CD4-positive, alpha-beta T cell treated with Interleukin-6 at 100 ng/mL for 8 hours (primary cell): ENCODE measurements at regions not wholly inside any gene's neighbourhood (a gene's known extent, or its start where the extent isn't known, plus 50 kb on each side); places are given as distances from the start of the nearest gene placed in this dataset.

Source experiments
- DNase-seq: peaks from one replicate; pipeline ENCODE4 v3.0.0-alpha.2; 2020; ENCODE audit warnings: mixed read lengths, low spot score

GRCh38 chr13:39970177-39970846, 314.9 kb downstream of the COG6 start:
- no peak for DNase-seq

DNA sequence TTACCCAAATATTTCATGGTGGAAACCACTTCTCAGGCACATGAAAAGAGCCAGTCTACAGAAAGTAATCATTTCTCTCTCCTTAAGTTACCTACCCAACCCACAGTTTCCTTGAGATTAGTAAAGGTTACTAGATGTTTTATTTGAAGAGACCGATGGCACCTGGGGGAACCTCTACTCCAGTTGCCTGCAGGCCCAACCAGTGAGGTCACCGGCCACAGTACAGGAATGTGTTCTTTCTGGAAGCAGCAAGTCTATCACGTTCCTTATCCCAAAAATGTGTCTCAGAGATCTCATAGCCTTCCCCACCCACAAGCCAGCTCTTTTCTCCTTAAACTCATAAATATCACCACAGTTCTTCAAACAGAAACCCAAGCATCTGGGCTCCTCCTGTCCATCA, 316.1 kb downstream of the COG6 start:
- no peak for DNase-seq

DNA sequence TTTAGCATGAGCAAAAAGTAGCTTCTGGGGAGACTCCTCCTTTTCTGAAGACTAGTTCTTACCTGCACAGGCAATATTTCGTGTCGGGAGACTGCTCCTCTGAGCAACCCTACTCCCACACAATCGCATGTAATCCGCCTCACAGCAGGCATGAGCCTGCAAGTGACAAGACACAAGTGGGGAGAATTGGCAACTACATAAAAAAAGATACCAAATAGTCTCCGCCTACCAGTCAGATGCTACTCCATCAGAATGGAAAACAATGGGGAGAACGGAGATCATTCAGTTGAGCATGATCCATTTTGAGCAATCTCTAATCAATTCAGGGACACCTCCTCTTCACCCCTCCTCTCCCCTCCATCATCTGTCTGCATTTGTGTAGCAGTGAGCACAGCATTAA, 321.0 kb downstream of the COG6 start:
- DNase-seq, result no peak

DNA sequence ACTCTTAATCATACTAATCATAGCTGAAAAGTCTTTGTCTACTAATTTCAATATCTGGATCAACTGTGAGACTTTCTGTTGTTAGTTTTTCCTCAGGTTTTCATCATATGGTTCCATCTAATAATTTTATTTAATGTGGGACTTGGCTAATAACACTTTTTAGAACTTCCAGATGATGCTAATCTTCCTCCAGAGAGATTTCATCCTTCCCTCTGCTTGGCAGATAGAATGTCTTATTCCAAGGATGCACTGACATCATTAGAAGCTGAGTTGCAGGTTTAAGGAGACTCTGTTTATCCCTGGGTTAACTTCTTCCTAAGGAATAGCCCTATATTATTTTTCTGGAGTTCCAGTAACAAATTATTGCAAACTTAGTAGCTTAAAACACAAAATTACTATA, 325.6 kb downstream of the COG6 start:
- DNase-seq, result no peak

DNA sequence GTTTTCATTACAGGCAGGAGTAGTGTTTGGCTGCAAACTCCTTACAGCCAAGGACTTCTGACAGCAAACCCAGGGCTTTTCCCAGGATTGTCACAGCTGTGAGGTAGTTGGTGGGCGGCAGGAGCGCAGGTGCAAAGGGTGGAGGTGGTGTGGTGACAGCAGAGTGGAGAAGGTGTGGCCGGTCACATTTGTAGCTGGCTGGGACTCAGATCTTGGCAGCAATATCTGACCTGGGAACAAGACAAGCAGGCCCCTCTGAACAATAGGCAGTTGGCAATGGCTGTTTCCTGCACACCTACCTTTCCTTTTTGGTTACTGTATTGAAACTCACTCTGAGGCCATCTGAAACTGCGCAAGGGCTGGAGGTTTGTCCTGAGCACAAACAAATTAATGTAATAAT, 327.3 kb downstream of the COG6 start:
- no peak for DNase-seq

- no peak for DNase-seq
These were observed 329.6 kb downstream of the COG6 start for GRCh38 chr13:39985071-39985470.

DNA sequence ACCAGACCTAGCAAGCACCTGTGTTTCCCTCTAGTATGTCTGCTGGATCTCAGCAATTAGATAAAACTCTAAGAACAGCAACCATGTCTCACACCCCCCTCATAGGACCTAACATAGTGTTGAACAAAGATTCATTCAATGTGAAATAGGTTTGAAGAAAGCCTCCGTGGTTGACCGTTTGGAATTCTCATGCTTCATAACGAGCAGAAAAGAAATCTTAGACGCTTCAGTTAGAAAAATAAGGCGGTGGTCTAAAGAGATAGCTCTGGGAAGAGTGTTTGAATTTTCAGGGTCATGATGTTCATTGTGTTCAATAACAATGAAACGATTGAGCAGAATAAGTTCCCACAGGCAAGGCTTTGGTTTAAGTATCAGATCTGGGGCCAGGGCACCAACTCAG, 332.9 kb downstream of the COG6 start:
- no peak for DNase-seq

GRCh38 chr13:39998166-39998565, 342.7 kb downstream of the COG6 start:
- peak; percentile 38 for DNase-seq

DNA sequence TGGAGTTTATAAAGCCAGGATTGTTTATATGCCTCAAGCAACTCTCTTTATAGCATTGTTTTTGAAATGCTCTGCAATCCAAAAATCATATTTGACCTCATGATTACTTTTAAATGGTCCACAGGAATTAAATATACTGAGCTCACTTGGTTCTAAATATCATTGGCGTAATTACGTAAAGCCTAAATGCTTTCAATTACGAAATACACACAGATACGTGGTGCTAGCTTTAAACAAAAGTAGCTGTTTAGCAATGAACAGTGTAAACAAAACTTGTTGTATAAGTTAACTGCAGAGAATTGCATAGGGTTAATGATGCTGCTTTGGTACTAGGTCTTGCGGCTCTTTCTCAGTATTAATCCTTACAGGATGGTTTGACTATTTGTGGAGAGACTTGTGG, 346.6 kb downstream of the COG6 start:
- no peak for DNase-seq

- DNase-seq, result no peak
These were observed 358.1 kb downstream of the COG6 start for GRCh38 chr13:40013554-40013953.

GRCh38 chr13:40016953-40017660, 361.6 kb downstream of the COG6 start:
- no peak for DNase-seq

- no peak for DNase-seq
These were observed 362.3 kb downstream of the COG6 start for GRCh38 chr13:40017662-40018262.

DNA sequence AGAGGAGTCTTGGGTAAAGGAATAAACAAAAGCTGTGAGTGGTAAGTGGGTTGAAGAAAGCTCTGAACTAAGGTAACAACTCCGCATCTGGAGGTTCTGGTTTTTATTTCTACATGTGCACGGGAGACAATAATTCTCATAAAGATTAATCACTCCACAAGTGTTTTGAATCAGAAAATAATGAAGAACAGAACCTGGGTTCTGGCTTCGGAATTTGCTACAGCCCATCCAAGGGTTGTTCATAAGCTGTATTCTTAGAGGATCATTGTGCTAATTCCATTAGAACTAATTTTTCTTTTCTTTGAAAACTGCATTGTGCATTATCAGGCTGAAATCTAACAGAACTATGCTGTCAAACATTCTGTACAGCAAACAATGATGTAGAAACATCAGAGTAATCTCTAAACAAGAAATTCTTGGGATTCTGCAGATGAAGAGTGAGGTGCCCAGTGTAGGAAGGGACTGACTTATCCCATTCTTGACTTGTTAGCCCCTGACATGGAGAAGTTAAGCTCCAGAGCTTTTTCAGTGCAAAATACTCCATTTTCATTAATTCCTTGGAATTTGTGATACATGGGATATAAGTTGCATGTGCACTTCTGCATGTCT, 368.2 kb downstream of the COG6 start:
- DNase-seq, result no peak

- no peak for DNase-seq
These were observed 368.9 kb downstream of the COG6 start for GRCh38 chr13:40024204-40024966.

DNA sequence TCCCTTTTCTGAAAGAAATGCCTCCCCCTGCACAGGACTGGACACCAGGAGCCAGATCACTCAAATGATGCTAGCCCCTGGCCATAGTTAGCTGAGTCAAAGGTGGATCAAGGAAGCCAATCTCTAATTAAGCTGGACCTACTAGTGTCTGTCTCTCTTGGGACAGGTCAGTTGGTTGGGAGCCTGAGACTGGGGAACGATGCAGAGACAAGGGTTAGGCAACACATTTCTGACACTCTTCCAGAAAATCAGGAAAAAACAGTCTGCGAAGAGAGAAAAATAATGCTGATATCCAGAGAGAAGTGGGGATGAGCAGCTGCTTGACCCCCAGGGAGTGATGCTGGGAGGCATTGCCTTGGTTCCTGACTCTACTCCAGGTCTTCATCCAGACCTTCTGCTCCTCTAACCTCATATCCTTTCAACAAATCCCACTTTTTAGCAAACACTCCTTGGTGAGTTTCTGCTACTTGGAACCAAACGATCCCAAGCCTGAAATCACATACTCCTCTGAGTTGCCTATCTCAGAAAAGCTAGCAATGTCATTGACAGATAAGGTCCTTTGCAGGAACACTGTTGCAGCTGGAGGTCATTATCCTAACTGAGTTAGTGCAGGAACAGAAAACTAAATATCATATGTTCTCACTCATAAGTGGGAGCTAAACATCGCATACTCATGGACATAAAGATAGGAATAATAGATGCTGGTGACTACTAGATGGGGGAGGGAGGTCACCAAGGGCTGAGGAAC, 369.7 kb downstream of the COG6 start:
- no peak for DNase-seq

DNA sequence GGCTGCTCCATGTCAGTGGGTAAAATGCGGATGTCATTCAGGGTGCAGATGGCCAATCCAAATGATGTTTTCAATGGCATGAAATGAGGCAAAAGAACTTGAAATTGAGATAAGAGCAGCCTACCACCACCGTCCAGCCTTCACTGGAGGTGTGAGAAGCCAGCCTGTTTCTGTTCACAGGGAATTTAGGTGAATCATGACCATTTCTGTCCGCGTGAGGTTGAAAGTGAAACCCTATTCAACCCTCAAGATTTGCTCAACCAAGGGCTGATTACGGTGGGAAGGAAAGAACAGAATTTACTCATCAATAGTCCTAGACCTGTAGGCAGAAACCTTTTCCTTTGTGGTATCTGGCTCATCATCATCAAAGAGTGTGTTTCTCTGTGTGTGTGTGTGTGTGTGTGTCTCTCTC, 370.7 kb downstream of the COG6 start:
- DNase-seq, result peak; percentile 56

GRCh38 chr13:40026741-40027140, 371.3 kb downstream of the COG6 start:
- DNase-seq, result no peak

- no peak for DNase-seq
These were observed 373.0 kb downstream of the COG6 start for GRCh38 chr13:40028446-40028845.

- no peak for DNase-seq
These were observed 375.6 kb downstream of the COG6 start for GRCh38 chr13:40031031-40031430.

DNA sequence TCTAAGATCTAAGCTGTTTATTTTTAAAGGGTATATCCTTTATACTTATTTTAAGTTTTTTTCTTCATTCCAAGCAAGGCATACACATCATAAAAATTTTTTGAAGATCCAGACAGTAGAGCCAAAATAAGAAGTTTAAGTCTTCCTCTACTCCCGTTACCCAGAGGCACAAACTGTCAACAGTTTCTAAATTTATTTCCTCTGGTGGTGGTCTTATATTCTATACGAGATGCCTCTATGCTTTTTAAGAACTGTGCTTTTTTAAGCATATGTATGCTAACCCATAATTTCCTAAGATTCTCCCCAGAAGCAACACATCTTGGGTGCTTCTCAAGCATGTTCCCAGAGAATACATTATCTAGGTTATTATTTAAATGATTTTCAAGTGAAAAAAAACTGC, 383.6 kb downstream of the COG6 start:
- no peak for DNase-seq

DNA sequence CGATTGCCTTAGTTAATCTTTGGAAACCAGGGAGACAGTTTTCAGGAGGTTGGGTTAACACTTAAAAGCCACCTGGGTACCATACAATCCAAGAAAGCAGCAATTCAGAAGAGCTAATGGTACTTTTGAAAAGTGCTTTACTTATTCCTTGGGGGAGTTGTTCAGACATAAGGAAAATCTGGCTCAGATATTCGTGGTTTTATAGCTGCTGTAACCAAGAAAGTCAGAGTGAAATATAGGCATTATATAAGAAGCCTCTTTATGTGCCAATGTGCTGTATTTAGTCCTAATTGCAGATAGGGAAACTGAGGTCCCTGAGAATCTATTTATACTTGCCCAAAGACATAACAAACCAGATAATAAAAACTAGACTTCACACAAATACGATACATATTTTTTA, 387.5 kb downstream of the COG6 start:
- DNase-seq, result no peak

DNA sequence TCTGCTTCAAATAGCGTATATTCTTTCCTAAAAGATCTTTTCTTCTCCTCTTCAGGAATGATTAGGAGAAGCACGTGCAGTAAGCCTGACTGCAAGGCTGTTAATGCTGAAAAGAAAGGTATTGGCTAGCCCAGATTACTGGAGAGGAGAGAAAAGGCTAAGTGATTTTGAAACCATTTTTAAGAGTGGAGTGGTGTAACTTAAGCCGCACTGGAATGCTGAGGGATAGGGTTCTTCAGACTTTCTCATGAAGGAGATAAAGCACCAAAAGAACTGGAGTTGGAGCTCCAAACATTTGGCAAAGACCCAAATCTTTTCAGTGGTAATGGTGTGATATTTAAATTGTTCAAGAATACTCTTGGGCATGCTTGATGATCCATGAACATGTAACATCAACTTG, 388.3 kb downstream of the COG6 start:
- DNase-seq, result no peak
